H1 (cell line): ENCODE measurements at regions not wholly inside any gene's neighbourhood (a gene's known extent, or its start where the extent isn't known, plus 50 kb on each side); places are given as distances from the start of the nearest gene placed in this dataset.

ENCODE experiments used
- CTCF ChIA-PET: fragments of 300-600 bp; sonication (Branson Sonifier 250); formaldehyde crosslinking; loops from one replicate; lab custom pipeline; 2021; ENCODE audit not compliant: partially characterized antibody; lab: Charles Lee
- POLR2A ChIA-PET: fragments of 300-600 bp; sonication (Branson Sonifier 250); formaldehyde crosslinking; loops from one replicate; lab custom pipeline; 2021; ENCODE audit warnings: inconsistent platforms; ENCODE audit not compliant: partially characterized antibody; lab: Charles Lee
- DNase-seq, 2 experiments: peaks; one replicate each; pipeline versions ENCODE4 v3.0.0 to v3.0.0-alpha.2; 2010 to 2022; ENCODE audit warnings: low spot score in 2 of 2, low read depth in 1 of 2, mixed read lengths in 1 of 2
- FAIRE-seq: peaks from 2 replicates; lab custom pipeline; 2011; peaks lifted over from hg19 to GRCh38; lab: Jason Lieb, UNC
- H2AFZ ChIP-seq: 2 replicates; pipeline ENCODE4 v1.8.1; 2012; ENCODE audit warnings: low read length, inconsistent platforms
- H2AK5ac ChIP-seq: 2 replicates; pipeline ENCODE4 v1.6.1; 2013; ENCODE audit warnings: low read depth, low read length
- H2BK120ac ChIP-seq: replicated peaks from 2 replicates; pipeline ENCODE3; 2013; ENCODE audit warnings: low read depth, low read length, inconsistent platforms
- H2BK12ac ChIP-seq: 2 replicates; pipeline ENCODE4 v1.6.1; 2013; ENCODE audit warnings: low read depth, low read length
- H2BK15ac ChIP-seq: 2 replicates; pipeline ENCODE4 v1.6.1; 2013; ENCODE audit warnings: low read length
- H2BK20ac ChIP-seq: 2 replicates; pipeline ENCODE4 v1.6.1; 2013; ENCODE audit warnings: low read length
- H2BK5ac ChIP-seq: 2 replicates; pipeline ENCODE4 v1.6.1; 2013; ENCODE audit warnings: low read depth, low read length
- H3K14ac ChIP-seq: 2 replicates; pipeline ENCODE4 v1.6.1; 2013; ENCODE audit warnings: inconsistent platforms; ENCODE audit not compliant: insufficient read length
- H3K18ac ChIP-seq: 2 replicates; pipeline ENCODE4 v1.6.1; 2013; ENCODE audit warnings: low read length; ENCODE audit errors: extremely low read depth
- H3K23ac ChIP-seq: 2 replicates; pipeline ENCODE4 v1.6.1; 2013; ENCODE audit warnings: inconsistent platforms; ENCODE audit not compliant: insufficient read length
- H3K23me2 ChIP-seq: 2 replicates; pipeline ENCODE4 v1.6.1; 2013; ENCODE audit warnings: low read depth, low read length
- H3K27ac ChIP-seq: 2 replicates; pipeline ENCODE4 v1.6.1; 2011; ENCODE audit warnings: low read depth, low read length, inconsistent platforms
- H3K27me3 ChIP-seq, 4 experiments: replicated peaks in 1 of 4; 1 replicate in 1 of 4; 2 replicates in 3 of 4; pipeline versions ENCODE4 v1.6.1 to v1.8.1; 2011 to 2013; ENCODE audit warnings: low read length in 3 of 4, mild to moderate bottlenecking in 3 of 4, inconsistent platforms in 2 of 4, mixed read lengths in 2 of 4, moderate library complexity in 1 of 4; ENCODE audit not compliant: control insufficient read depth in 3 of 4, insufficient read depth in 3 of 4; ENCODE audit errors: extremely low read depth in 1 of 4
- H3K36me3 ChIP-seq, 4 experiments: 2 replicates each; pipeline versions ENCODE4 v1.6.1 to v1.8.1; 2011 to 2013; ENCODE audit warnings: mild to moderate bottlenecking in 4 of 4, low read length in 3 of 4, moderate library complexity in 2 of 4, control low read depth in 1 of 4, inconsistent platforms in 1 of 4; ENCODE audit not compliant: insufficient read depth in 4 of 4, control insufficient read depth in 2 of 4
- H3K4ac ChIP-seq: replicated peaks from 2 replicates; pipeline ENCODE3; 2013; ENCODE audit warnings: low read length, low read depth, mixed read lengths, inconsistent platforms; ENCODE audit not compliant: insufficient read length
- H3K4me1 ChIP-seq, 4 experiments: replicated peaks in 1 of 4; 1 replicate in 1 of 4; 2 replicates in 3 of 4; pipeline versions ENCODE4 v1.6.1 to v1.8.1; 2011 to 2013; ENCODE audit warnings: low read length in 3 of 4, inconsistent platforms in 2 of 4, mixed read lengths in 1 of 4; ENCODE audit not compliant: insufficient read depth in 4 of 4, control insufficient read depth in 3 of 4
- H3K4me2 ChIP-seq, 2 experiments: 2 replicates each; pipeline versions ENCODE4 v1.6.1 to v1.8.1; 2011 to 2013; ENCODE audit warnings: low read depth in 2 of 2, low read length in 2 of 2, control low read depth in 1 of 2, inconsistent platforms in 1 of 2, mild to moderate bottlenecking in 1 of 2; ENCODE audit not compliant: insufficient read depth in 1 of 2
- H3K4me3 ChIP-seq, 4 experiments: fragments of 200-600, 300-600 bp in 1 of 4; sonication (generic), shearing (Covaris generic), sonication (Bioruptor Twin) in 1 of 4; 2 replicates each; pipeline versions ENCODE4 v1.5.1 to v1.8.1; 2011 to 2016; ENCODE audit warnings: low read length in 4 of 4, low read depth in 3 of 4, control low read depth in 2 of 4, inconsistent platforms in 2 of 4, mild to moderate bottlenecking in 2 of 4, mixed read lengths in 1 of 4, moderate library complexity in 1 of 4; ENCODE audit not compliant: insufficient read depth in 2 of 4; ENCODE audit errors: extremely low read depth in 1 of 4
- H3K56ac ChIP-seq: replicated peaks from 2 replicates; pipeline ENCODE3; 2013; ENCODE audit warnings: low read depth, mild to moderate bottlenecking, mixed read lengths, low read length, inconsistent platforms; ENCODE audit not compliant: insufficient read length
- H3K79me1 ChIP-seq: 2 replicates; pipeline ENCODE4 v1.6.1; 2013; ENCODE audit warnings: low read depth, low read length, control low read depth
- H3K79me2 ChIP-seq, 2 experiments: 2 replicates each; pipeline versions ENCODE4 v1.6.1 to v1.8.1; 2012 to 2013; ENCODE audit warnings: low read length in 2 of 2, mild to moderate bottlenecking in 2 of 2, inconsistent platforms in 1 of 2; ENCODE audit not compliant: insufficient read depth in 2 of 2, control insufficient read depth in 1 of 2
- H3K9ac ChIP-seq, 4 experiments: replicated peaks in 1 of 4; 1 replicate in 1 of 4; 2 replicates in 3 of 4; pipeline versions ENCODE4 v1.6.1 to v1.8.1; 2011 to 2013; ENCODE audit warnings: low read depth in 3 of 4, low read length in 3 of 4, control low read depth in 2 of 4, mild to moderate bottlenecking in 2 of 4, moderate library complexity in 2 of 4, inconsistent platforms in 1 of 4; ENCODE audit errors: extremely low read depth in 1 of 4
- H3K9me3 ChIP-seq, 2 experiments: 2 replicates each; pipeline versions ENCODE4 v1.6.1 to v1.8.1; 2012 to 2013; ENCODE audit warnings: mild to moderate bottlenecking in 2 of 2, moderate library complexity in 2 of 2, control low read depth in 1 of 2, inconsistent platforms in 1 of 2, low read depth in 1 of 2, low read length in 1 of 2, mixed read lengths in 1 of 2; ENCODE audit not compliant: insufficient read depth in 2 of 2
- H4K20me1 ChIP-seq, 2 experiments: replicated peaks in 1 of 2; 2 replicates each; pipeline versions ENCODE3 to v1.8.1; 2011 to 2013; ENCODE audit warnings: inconsistent platforms in 2 of 2, low read length in 2 of 2, mild to moderate bottlenecking in 1 of 2; ENCODE audit not compliant: insufficient read depth in 2 of 2, control insufficient read depth in 1 of 2
- H4K5ac ChIP-seq: 2 replicates; pipeline ENCODE4 v1.6.1; 2013; ENCODE audit warnings: low read length, low read depth, mixed read lengths, inconsistent platforms; ENCODE audit not compliant: insufficient read length
- H4K8ac ChIP-seq: 2 replicates; pipeline ENCODE4 v1.8.0; 2013; ENCODE audit warnings: mild to moderate bottlenecking, moderate library complexity, low read length, inconsistent platforms; ENCODE audit not compliant: insufficient read depth; ENCODE audit errors: extremely low read depth
- H4K91ac ChIP-seq: replicated peaks from 2 replicates; pipeline ENCODE3; 2013; ENCODE audit warnings: low read length, mixed read lengths, inconsistent platforms; ENCODE audit not compliant: insufficient read length
- CEBPB ChIP-seq: IDR thresholded peaks from 2 replicates; pipeline ENCODE4 v1.6.1; 2012; ENCODE audit warnings: low read depth, low read length
- GABPA ChIP-seq: IDR thresholded peaks from 2 replicates; pipeline ENCODE4 v1.6.1; 2011; ENCODE audit warnings: mild to moderate bottlenecking, low read length, moderate library complexity, borderline replicate concordance; ENCODE audit not compliant: insufficient read depth
- POLR2AphosphoS5 ChIP-seq: IDR thresholded peaks from 2 replicates; pipeline ENCODE4 v1.6.1; 2011; ENCODE audit warnings: low read depth, low read length
- SIX5 ChIP-seq: IDR thresholded peaks from 2 replicates; pipeline ENCODE4 v1.6.1; 2011; ENCODE audit warnings: mild to moderate bottlenecking, low read depth, low read length
- TAF7 ChIP-seq: optimal IDR thresholded peaks from 2 replicates; pipeline ENCODE3; 2011; ENCODE audit warnings: low read depth, mild to moderate bottlenecking, inconsistent platforms, low read length, moderate library complexity, borderline replicate concordance
- WGBS, 2 experiments: shearing (Covaris generic) in 1 of 2; methylation state at CpG; one replicate each; pipeline versions ENCODE4 v1.1.6 to v1.1.7; 2013 to 2015; ENCODE audit warnings: low lambda C conversion rate in 2 of 2, mixed read lengths in 2 of 2, inconsistent platforms in 1 of 2, low coverage in 1 of 2, missing lambda C conversion rate in 1 of 2; ENCODE audit not compliant: insufficient replicate concordance in 2 of 2, insufficient coverage in 1 of 2, insufficient read length in 1 of 2; ENCODE audit errors: extremely low coverage in 1 of 2, missing lambda C conversion rate in 1 of 2; 5-methylcytosine and 5-hydroxymethylcytosine counted together

GRCh38 chr2:236317938-236318396, 53.8 kb upstream of the ASB18 start:
- Histone ChIP-seq H3K4me3 (no peak overlapping the region), H3K9ac (no peak overlapping the region), H2AK5ac (no peak overlapping the region), H3K14ac (no peak overlapping the region), H2BK20ac (no peak overlapping the region), H3K79me1 (no peaks in the 10 kb centered on the region), H4K5ac (no peak overlapping the region), H3K23ac (no peak overlapping the region), H3K23me2 (peaks cover 2% of the 10 kb centered on the region; the same call in 1 of the 2 replicates), H3K4ac (no peak overlapping the region), H3K27me3 (no peaks in the 10 kb centered on the region), H3K4me2 (no peak overlapping the region), H3K27ac (no peak overlapping the region), H4K8ac (no peak overlapping the region), H2BK5ac (no peak overlapping the region), H2BK12ac (no peak overlapping the region), H2BK120ac (no peak overlapping the region), H3K56ac (no peak overlapping the region), H4K91ac (no peak overlapping the region), H3K18ac (no peak overlapping the region), H4K20me1 (no peaks in the 10 kb centered on the region), H2AFZ (no peak overlapping the region), H3K79me2 (no peaks in the 10 kb centered on the region), H3K9me3 (peaks cover 0 to 5% of the 10 kb centered on the region in 2 experiments; a peak in 1 of 4 replicates), H3K4me1 (no peaks in the 10 kb centered on the region), H3K36me3 (no peaks in the 10 kb centered on the region), H2BK15ac (no peak overlapping the region)
- 92% methylated on average over 9 of the region's 15 CpGs; no CpG with 5 or more reads in 1 of the 2 experiments for WGBS, 2 experiments
- no peak for FAIRE-seq
- TF ChIP-seq TAF7, result no peak
- TF ChIP-seq CEBPB, result no peak
- no peak for TF ChIP-seq GABPA
- TF ChIP-seq SIX5, result no peak
- TF ChIP-seq POLR2AphosphoS5, result no peak
- POLR2A ChIA-PET, result no interaction called here
- DNase-seq, result no peak
- CTCF ChIA-PET, result interaction anchor here (0.9 to 5.9 kb wide), 3 partner anchors 8 to 89 kb away, joined by 3 to 42 read pairs (median 3); no protein-coding TSS in a partner anchor
